ELR (cell line): ENCODE measurements at regions not wholly inside any gene's neighbourhood (a gene's known extent, or its start where the extent isn't known, plus 50 kb on each side); places are given as distances from the start of the nearest gene placed in this dataset.
"Not testable (repeated sequence)": the region's sequence is repeated elsewhere in the genome, so short reads cannot be mapped to it uniquely, and the experiment has no call there.

Experiments
- DNase-seq: peaks from one replicate; pipeline ENCODE4 v3.0.0-alpha.2; 2015; ENCODE audit warnings: low read depth

DNA sequence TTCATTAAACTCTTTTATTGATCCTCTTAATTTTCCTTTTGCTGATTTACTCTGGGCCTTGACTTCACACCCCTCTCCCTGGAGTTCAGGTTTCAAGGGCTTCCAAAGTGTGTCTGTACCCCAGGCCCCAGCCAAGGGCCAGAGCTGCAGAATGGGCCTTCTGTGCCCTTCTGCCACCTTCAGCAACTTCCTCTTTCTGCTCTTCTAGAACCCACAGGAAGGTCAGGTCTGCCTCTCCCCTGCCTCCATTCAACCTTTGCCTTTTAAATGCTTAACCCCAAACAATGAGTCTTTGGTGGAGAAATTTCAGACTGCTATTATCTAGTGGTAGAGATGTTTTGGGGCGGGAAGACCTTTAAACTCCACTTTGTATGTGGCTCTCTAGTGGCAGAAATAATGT, 63.1 kb downstream of the TSN start:
- DNase-seq: no peak

DNA sequence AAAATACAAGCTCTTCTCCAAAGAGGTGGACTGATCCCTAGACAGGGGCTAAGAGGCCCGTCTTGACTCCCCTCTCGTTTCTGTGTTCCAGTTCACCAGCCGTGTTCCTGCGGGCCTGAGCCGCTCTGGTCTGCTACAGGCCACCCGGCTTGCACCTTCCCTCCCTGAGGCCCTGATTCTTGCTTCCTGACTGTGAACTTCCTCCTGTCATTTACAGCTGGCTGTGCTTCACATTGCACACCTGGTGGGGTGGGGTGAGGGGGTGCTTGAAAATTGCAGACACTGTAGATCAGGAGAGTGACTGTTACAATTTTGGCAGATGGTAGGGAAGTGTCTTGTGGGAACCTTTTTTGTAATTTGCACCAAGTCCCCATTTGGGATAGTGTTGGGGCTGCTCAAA, 64.4 kb downstream of the TSN start:
- DNase-seq: no peak

DNA sequence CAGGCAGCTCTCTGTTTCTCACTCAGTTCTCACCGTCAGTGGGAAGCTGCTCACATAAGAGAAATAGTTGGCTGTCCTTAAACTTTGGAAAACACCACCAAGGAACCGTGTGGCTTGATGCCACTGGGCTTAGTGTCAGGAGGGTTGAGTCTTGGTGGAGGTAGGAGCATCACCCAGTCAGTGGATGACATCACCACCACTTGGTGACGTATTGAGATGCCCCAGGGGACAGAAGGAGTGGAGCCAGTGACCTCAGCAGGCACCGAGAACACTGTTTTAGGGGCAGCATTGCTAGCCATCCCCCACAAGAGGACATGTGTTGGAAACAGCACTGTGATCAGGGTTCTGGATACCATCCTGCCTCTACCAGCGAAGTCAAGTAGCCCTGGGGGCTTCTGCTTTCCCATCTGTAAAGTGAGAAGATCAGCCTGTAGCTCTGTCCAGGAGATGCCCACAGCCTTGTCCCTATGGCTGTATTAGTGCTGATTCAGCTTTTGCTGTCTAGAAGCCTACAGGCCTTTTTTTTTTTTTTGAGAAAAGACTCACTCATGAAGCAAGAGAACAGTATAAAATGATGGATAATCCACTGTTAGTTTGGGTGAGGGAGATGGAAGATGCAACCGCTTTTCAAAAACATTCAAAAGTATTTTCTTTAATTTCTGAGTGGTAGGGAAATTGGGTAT, 66.2 kb downstream of the TSN start:
- DNase-seq: peak; percentile 2

DNA sequence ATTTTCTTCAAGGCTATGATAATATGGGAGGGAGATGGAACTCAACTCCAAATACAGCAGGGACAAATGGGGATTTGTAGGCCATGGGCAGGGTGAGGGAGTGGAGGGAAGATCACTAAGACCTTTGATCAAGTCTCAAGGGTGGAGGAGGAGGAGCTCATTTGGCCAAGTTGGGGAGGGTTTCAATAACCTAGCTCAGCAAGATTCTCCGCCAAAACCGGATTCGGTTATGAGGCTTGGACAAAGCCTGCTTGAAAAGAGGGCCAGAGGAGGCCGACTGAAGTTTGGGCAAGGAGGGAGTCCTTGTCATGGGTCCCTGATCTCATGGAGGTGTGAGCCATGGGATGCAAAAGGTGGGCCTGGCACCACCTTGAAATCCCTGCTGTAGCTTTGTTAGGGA, 68.8 kb downstream of the TSN start:
- no peak for DNase-seq

DNA sequence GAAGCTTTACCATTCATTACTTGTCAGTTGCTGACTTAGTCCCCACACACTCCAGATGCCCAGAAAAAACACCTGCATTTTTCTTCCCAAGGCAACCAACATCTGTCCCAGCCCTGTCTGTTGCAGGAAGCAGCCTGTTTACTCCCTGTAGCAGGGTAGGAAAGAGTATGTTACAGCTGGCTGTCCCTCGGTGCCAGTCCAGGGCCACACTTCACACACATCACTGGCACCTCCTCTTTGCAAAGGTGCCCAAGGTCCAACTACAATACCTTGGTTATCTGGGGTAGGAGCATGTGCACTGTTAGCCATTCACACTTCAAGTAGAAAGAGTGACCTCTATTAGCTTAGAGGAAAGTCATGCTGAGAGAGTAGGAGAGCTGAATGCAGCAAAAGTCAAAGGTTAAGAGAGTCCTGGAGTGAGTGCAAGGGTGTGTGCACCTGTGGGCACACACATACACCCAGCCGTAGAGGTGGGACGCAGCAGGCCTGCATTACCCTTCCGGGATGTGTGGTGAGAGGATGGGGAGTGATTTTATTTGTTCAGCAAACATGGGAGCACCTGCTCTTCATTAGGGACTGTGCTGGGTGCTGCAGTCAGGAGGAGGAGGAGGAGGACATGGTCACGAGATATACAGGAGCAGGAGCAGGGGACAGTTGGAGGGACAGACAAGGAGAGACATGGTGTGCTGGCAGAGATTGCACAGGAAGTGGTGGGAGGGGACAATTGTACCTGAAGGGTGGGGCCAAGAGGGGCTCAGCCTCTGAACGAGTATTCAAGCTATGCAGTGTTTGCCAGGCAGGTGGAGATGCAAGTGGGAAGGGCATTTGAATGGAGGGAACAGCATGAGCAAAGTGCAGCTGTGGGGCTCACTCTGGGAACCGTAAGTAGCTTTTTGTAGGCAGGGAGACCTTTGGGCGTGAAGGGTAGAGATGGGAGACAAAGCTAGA, 69.8 kb downstream of the TSN start:
- no peak for DNase-seq

DNA sequence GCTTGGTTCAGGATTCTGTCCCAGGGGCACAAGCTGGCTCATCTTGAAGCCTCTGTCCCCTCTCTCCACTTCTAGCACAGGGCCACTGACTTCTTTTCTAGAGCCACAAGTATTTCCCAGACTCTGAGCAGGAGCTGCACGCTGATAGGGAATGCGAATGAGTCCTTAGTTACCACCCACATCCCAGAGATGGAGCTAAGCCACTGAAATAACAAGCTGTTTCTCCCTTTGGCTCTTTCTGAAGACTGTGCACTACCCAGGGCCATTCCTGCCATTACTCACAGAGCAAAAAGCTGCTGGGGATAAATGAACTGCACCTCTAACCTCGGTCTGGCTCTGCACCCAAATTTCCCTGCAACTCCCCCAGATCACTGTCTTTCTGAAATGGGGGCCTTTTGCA, 70.6 kb downstream of the TSN start:
- DNase-seq: no peak

DNA sequence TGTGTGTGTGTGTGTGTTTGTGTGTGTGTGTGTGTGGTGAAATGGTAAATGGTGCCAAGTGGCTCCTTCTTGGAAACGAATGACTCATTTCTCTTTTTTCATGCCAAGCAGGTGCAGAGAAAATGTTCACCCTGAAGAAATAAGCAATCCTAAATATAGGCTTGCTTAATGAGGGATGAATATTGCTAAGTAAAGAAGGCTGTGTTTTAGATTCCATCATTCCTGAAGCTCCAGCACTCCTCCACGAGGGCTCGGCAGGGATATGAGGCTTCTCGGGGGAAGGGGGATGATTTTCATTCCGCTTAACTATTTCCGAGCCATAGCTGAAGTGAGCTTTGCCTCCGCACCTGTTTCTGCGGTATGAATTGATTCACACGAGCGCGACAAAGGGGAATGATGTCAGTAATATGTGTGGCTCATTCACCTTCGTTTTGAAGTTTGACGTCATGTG, 72.9 kb downstream of the TSN start:
- no peak for DNase-seq

DNA sequence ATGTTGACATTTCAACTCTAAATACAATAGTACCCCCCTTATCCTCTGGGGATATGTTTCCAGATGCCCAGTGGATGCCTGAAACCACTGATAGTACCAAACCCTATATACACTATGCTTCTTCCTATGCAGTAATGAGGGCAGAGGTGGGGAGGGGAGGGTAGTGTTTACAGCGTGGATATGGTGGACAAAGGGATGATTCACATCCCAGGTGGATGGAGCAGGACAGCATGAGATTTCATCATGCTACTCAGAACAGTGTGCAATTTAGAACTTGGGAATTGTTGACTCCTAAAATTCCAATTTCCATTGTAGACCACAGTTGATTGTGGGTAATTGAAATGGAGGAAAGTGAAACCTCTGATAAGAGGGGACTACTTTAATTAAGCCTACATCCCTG, 75.4 kb downstream of the TSN start:
- DNase-seq: no peak

DNA sequence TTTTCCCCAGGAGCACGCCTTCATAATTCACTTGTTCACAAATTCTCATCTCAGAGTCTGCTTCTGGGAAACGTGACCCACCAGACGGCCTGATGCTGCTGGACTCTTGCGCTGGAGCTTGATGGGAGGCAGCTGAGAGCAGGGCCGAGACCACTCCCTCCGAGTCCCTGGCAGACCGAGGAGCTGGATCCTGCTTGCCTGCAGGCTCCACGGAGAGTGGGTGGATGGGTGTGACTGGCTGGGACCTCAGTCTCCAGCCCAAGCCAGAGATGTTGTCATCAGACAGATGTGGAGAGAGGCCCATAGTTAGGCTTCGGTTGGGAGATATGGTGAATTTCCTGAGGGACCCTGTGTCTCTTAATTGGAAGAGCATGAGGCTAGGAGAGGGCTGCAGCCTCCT, 76.4 kb downstream of the TSN start:
- no peak for DNase-seq

DNA sequence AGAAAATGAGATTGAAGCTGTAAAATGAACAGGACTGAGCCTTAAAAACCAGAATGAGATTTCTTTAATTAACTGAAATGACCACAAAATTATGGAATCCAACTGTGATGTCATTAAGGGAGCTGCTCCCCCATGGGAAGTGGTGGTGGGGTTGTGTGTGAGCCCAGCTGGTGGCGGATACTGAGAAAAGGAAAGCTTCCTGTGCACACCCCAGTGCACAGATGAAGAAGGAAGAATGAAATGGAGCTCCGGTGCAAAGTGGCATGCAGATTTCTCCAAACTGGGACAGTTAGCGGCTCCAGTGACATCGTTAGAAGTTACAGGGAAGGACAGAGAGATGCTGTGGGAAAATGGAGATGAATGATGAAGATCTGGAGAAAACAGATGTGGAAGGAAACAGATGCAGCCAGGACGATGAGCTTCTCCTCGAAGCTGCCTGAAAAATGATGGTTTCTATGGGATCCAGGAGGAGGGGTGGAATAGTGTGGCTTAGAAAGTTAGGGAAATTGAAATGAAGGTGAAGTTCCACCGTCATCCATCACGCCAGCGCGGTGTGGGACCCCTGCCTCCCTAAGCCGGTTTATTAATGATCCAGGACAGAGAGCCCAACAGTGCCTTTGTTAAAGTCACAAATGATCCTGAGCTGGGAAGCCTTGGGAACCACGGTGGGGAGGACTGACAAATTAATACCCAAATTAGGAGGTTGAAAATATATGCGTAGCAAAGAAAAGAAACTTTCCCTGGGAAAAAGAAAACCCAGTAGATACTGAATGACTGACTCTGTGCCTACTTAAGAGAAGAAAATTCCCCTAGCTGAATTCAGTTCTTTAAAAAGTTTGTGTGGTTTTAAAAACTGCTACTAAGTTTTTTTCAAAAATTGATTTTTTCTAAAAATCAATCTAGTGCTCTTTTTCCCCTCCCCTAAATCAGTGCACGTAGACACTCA, 77.2 kb downstream of the TSN start:
- no peak for DNase-seq

DNA sequence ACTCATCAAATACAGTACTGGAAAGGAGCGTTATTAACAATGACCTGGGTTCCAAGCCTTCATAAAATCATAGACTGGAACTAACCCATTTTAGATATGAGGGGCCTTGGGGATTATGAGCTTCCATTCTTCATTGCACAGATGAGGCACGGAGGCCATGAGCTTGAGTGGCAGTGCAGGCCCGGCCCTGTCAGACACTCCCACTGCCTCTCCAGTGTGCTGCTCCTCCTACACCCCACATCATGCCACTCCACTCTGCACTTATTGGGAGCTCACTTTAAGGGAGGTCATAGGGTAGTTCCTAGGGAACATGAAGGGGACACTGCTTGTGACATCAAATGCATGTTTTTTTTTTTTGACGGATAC, 77.9 kb downstream of the TSN start:
- DNase-seq: no peak

DNA sequence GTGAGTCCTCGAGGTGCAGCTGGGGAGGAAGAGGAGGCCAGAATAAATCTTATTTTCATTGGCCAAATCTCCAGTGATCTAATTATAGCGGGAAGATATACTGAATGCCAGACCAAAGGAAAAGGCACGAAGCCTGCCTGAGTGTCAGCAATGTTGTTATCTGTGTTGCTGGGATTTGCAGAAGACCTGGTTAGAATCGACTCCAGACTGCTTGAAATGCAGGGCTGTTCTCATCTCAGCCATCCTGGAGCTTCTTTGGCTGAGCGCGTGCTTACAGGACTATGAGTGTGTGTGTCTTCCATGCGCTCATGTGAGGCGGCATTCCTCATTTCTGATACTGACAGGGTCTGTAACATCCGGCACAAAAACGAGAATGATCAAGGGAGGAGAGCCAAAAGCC, 81.2 kb downstream of the TSN start:
- no peak for DNase-seq

DNA sequence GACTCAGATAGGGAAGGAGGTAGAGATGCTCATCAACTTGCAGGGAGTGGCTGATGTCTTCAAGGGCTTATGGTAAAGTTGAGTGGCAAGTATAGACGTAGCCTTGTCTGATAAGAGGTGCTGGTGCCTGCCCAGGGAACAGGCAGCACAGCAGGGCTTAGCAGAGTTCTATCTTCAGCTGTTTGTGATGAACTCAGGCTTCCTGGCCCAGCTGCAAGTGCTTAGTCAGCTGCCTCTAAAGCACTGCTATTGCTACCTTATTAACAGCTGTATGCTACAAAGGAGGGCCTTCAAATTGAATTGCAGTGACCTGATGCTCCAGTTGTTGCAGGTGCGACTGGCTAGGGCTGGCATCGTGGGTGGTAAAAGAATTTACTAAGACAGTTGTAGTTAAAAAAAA, 82.1 kb downstream of the TSN start:
- DNase-seq: no peak

DNA sequence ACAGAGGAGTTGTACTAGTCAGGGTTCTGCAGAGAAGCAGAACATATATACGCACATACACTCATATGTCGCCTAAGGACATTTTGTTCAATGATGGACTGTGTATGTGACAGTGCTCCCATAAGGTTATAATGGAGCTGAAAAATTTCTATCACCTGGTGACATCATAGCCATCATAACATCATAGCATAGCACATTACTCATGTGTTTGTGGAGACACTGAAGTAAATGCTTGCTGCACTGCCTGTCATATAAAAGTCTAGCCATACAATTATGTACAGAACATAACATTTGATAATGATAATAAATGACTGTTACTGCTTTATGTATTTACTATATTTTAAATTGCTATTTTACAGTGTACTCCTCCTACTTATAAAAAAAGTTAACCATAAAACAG, 83.1 kb downstream of the TSN start:
- DNase-seq: no peak

DNA sequence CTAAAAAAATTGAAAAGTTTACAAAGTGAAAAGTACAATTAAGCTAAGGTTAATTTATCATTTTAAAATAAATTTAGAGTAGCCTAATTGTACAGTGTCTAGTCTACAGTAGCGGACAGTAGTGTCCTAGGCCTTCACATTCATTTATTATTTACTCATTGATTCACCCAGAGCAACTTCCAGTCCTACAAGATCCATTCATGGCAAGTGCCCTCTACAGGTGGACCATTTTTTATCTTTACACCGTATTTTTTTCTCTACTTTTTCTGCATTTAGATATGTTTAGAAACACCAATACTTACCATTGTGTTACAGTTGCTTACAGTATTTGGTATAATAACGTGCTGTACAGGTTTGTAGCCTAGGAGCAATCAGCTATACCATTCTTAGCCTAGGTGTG, 84.1 kb downstream of the TSN start:
- no peak for DNase-seq

DNA sequence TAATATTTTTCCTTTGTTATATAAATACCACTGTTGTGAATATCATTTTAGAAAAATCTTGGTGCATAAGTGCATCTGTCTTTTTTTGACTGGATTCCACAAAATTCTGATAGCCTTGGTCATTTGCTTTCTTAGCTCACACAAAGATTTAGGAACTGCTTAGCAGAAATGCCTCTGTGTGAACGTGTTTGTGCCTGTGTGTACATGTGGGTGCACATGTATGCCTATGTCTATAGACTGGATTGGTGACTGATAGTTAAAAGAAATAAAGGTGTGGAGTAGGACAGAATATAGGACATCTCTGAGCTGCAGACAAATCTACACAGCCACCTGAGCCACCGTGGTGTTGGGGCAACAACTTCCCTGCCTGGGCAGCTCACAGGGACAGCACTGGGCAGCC, 93.8 kb downstream of the TSN start:
- no peak for DNase-seq

DNA sequence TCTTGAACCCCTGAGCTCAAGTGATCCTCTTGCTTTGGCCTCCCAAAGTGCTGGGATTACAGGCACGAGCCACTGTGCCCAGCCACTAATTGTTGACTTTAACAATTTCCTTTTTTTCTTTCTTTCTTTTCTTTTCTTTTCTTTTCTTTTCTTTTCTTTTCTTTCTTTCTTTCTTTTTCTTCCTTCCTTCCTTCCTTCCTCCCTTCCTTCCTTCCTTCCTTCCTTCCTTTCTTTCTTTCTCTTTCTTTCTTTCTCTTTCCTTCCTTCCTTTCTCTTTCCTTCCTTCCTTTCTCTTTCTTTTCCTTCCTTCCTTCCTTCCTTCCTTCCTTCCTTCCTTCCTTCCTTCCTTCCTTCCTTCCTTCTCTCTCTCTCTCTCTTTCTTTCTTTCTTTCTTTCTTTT, 97.7 kb downstream of the TSN start:
- not testable (repeated sequence) for DNase-seq

DNA sequence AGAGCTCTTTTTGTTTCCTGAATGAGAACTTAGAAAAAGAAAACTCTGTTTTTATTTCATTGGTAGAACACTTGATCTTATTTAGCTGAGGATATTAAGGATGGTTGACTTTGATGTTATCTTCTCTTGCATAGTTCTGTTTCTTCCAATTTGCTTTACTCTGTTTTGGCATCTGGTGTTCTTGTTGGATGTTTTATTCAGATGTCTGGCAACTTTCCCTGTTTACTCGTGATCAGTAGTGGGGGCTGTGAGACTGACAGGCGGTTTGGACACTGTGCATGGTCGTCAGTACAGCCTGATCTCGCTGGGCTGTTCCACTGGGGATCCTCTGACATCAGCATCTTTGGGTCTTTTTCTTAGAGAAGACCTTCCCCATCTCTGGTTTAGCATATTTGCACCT, 100.1 kb downstream of the TSN start:
- DNase-seq: no peak

DNA sequence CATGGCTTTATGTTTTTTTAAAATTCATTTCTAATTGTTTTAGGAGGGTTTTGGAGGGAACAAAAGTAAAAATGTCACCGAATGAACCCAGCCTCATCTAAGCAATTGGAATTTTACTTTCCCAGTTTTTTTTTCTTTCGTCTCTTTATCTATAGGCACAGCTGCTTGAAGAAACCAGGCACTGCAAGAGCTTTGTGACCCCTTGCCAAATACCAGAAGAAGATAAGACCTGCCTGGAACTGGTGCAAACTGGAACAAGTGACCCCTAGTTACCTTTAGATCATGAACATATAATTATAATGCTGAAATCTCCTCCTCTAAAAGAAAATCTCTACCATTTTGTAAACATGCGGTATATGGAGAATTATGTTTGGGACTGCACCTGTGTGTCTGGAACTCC, 100.9 kb downstream of the TSN start:
- DNase-seq: no peak

DNA sequence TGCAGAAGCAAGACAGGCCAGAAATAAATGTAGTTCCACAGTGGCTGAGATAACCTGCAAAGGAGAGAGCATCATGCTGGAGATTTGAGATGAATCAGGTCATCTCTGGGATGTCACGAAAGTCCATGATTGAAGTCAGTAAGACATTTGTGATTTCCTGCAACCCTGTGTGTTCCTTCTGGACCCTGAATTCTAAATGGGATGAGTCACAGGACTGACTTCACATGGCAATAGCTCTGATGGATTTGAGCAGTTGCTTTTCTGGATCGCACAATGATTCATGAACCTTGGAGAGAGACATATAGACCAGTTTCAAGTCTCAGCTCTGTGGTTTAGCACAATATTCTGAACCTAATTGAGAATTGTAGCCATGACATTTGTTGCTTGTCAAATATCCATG, 102.9 kb downstream of the TSN start:
- peak; percentile 61 for DNase-seq

DNA sequence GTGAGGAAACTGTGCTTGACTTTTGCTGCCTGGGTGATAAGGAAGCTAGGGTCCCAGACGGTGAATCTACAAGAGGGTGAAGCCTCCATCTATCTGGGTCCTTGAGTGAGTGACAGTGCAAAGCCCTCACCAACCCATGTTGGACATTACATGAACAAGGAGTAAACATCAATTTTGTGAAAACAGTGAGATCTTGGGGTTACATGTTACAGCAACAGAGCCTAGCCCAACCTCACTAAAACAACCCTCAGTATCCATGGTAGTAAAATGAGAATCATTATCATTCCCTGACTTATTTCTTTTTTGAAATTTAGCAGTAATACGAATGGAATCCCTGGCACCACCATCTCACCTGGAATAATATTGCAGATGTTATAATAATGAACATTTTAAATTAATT, 103.4 kb downstream of the TSN start:
- DNase-seq: no peak

DNA sequence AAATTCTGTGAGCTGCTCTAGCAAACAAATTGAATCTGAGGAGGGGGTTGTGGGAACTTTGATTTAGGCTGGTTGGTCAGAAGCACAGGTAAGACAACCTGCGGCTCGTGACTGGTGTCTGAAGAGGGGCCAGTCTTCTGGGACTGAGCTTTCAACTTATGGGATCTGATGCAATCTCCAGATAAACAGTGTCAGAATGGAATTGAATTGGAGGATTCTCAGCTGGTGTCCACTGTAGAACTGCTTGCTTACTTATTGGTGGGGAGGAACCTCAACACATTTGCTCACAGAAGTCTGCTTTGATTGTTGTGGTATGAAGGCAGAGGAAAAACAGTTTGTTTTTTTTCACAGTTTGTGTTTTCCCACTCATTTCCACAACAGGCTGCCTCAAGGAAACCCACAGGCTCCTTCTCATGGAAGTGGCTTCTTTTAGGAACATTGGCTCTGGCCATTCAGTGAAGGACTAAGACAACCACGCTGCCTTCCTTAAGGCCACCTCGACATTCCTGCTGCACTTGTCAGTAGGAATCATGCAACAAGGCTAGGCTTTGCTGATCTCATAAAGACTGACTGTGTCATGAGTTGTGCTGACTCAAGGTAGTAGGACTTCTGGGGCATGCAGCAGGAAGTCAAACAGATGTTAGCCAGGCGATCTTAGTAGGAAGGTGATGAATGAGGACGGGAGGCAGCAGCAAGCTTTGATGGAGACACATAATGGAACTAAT, 104.7 kb downstream of the TSN start:
- DNase-seq: peak; percentile 96
